HG03520 (cell line): ENCODE measurements at regions not wholly inside any gene's neighbourhood (a gene's known extent, or its start where the extent isn't known, plus 50 kb on each side); places are given as distances from the start of the nearest gene placed in this dataset.

Experiments
- ATAC-seq: cut with Tn5 transposase; IDR thresholded peaks from one replicate; pipeline ENCODE4 v1.9.1; 2021; ENCODE audit warnings: mild to moderate bottlenecking, moderate library complexity; ENCODE audit not compliant: unreplicated experiment

DNA sequence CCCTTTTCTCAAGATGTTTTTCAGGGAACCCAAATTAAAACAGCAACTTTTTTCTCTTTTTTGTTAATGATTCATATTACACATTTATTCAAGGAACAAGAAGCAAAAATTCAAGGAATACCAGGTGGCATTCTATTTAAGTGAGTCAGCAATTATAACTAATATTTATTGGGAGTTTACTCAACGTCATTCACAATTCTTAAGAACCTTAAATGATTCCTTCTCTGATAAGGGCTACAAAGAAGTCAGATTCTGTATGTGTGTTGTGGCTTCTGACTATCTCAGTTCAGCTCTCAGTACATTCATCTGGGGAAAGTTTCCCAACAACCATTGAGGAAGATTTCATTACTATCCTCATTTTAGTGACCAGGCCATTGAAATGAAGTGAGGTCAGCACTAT lies 470.7 kb upstream of the AKR1E2 start:
- ATAC-seq, result no peak

DNA sequence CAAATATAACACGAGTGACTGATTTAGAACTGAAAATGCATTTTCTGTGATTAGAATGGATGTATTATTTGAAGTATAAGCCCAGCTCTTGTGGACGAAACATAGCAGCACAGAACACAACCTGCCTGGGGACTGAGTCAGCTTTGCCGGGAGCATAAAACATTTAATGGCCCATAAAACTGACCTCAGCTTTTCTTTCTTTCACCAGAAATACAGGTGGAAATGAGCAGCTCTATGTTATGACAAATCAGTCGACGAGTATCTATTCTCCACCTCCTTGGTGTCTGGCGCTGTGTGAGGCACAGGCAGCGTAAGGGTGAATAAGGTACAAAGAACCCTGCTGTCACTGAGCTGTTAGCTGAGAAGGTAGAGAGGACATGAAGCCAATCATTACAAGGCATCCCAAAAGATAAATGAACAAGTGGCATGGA lies 471.6 kb upstream of the AKR1E2 start:
- no peak for ATAC-seq

DNA sequence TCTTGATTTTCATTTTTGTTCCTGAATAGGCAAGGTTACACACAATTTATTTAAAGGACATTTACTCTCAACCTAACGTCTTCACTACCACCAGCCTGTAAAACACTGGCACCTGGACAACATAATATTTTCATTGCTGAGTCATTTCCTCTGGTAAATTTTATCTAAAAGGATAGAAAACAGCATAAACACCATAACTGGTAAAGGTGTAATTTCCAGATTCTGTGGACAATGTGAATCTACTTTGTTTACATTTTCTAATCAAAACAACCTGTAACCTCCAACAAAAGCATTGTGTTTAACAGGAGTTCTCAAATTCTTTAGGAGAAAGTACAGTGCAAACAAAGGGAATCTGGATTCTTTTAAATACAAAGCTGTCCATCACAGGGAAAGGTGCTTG lies 472.0 kb upstream of the AKR1E2 start:
- ATAC-seq, result no peak

GRCh38 chr10:4353059-4353655 lies 472.9 kb upstream of the AKR1E2 start:
- no peak for ATAC-seq

DNA sequence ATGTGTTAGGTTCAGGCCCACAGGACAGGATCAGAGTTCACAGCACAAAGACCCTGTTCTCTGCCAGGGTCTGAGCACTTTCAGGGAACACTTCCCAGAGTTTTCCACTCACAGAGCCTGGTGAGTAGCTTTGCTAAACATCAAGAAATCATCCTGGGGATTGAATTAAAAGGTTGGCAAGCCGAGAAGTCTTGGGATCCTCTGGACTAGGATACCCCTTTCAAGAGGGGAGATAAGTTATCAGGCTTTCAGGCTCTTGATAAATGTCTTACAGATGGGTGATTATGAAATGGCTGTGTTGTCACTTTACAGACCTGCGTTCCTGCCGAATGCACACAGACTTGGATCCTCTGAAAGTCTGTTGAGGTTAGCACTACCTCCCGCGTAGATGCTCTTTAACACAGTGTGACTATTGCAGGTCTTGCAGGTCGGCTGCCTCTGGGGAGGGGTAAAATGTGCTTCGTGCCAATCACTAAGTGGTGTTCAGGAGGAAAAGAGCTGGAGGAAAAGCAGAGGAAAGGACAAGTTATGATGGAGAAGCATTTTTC lies 473.5 kb upstream of the AKR1E2 start:
- no peak for ATAC-seq

- no peak for ATAC-seq
Observed at GRCh38 chr10:4351723-4352413, 474.1 kb upstream of the AKR1E2 start.

DNA sequence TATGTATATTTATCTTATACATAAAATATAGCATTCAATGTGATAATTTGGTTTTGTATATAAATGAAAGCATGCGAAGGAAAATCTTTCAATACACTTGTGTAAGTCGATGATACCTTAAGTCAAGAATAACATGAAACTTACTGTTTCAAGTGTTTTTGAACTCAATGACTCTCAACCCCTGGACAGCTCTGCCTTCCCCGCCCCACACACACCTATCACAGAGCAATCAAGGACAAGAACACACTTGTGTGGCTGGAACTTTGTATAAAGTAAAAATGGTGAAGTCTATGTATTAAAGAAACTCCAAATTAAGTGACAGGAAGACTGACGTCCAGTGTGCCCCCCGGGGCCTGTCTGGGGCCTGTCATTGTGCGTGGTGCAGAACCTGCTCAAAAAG lies 478.6 kb upstream of the AKR1E2 start:
- no peak for ATAC-seq

- ATAC-seq, result no peak
Observed at GRCh38 chr10:4345877-4346646, 479.9 kb upstream of the AKR1E2 start.

- no peak for ATAC-seq
Observed at GRCh38 chr10:4344492-4344994, 481.5 kb upstream of the AKR1E2 start.

DNA sequence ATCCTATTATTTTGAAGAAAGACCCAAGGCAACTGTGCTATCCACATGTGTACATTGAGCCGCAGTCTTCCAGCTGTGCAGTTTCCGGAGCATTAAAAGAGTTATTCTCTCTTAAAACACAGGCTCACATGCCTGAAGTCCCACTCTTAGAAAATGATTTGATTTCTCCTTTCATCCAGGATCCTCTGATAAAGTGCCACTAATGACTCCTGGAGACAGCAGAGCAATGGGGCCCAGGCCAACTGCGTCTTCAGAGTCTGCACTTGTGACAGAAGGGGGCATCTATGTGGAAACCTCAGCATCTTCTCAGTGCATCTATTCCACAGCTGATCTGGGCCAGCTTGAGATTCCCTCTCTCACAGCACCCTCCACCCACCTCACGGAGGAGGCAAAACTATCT lies 482.1 kb upstream of the AKR1E2 start:
- no peak for ATAC-seq

- ATAC-seq, result no peak
Observed at GRCh38 chr10:4343091-4343490, 482.9 kb upstream of the AKR1E2 start.

DNA sequence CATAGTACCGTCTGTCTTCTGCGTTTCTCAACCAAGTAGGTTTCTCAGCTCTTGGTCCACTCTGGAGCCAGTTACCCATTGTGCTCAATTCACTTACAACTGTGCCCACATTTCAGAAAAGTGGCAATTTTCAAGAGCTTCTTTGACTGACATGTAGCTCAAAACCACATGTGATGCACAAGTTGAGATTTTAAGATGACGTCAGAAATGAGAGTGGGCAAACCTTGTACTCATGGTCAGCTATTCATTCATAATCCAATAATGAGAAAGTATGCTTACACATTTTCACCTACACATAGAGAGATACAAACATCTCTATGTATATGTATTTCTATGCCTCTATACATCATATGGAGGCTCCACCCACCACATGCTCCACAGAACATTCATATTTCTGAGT lies 487.2 kb upstream of the AKR1E2 start:
- no peak for ATAC-seq

GRCh38 chr10:4337563-4337962 lies 488.4 kb upstream of the AKR1E2 start:
- ATAC-seq, result no peak

DNA sequence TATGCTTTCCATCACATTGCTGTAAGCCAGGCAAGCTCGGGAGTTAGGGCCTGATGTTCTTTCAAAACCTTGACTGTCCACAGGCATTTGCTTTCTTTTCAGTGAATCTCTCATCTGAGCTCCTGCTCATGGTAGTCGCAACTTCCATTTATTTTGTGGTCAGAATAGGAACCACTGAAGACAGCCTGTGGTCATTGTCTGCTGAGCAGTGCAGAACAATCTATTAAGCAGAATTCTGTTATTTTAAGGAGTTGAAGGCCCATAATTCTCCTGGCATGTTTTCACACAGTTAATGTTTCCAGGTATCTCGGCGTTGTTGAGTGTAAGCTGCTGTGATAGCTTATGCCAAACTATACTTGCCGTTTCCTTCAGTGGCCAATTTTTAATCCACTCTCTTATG lies 491.1 kb upstream of the AKR1E2 start:
- ATAC-seq, result no peak

GRCh38 chr10:4334015-4334414 lies 492.0 kb upstream of the AKR1E2 start:
- no peak for ATAC-seq

DNA sequence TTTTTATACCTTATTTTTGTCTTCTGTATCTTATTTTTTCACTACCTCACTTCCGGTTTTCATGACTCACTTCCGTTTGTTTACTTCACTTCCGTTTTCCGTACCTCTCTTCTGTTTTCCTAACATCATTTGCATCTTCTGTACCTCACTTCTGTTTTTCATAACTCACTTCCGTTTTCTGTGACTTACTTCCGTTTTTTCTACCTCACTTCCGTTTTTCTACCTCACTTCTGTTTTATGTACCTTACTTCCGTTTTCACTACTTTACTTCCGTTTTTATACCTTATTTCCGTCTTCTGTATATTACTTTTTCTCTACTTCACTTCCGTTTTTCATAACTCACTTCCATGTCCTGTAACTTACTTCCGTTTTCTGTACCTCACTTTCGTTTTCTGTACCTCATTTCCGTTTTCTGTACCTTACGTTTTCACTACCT lies 492.5 kb upstream of the AKR1E2 start:
- ATAC-seq, result no peak

DNA sequence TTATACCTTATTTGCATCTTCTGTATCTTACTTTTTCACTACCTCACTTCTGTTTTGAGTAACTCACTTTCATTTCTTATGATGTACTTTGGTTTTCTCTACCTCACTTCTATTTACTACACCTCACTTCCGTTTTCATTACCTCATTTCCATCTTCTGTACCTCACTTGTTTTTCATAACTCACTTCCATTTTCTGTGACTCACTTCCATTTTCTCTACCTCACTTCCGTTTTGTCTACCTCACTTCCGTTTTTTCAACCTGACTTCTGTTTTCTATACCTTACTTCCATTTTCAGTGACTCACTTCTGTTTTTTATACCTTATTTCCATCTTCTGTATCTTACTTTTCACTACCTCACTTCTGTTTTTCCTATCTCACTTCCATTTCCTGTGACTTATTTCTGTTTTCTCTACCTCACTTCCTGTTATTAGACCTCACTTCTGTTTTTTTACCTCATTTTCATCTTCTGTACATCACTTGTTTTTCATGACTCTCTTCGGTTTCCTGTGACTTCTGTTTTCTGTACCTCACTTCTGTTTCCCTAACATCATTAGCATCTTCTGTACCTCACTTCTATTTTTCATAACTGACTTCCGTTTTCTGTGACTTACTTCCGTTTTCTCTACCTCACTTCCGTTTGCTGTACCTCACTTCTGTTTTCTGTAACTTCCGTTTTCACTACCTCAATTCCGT lies 493.1 kb upstream of the AKR1E2 start:
- no peak for ATAC-seq

- no peak for ATAC-seq
Observed at GRCh38 chr10:4331150-4331549, 494.9 kb upstream of the AKR1E2 start.

GRCh38 chr10:4330636-4331035 lies 495.4 kb upstream of the AKR1E2 start:
- no peak for ATAC-seq

GRCh38 chr10:4329225-4329624 lies 496.8 kb upstream of the AKR1E2 start:
- no peak for ATAC-seq

- no peak for ATAC-seq
Observed at GRCh38 chr10:4326647-4327046, 499.4 kb upstream of the AKR1E2 start.
